ENCODE measurements at regions not wholly inside any gene's neighbourhood (a gene's known extent, or its start where the extent isn't known, plus 50 kb on each side); places are given as distances from the start of the nearest gene placed in this dataset.

GRCh38 chr1:198970916-198971315 lies 332.1 kb downstream of the PTPRC start:
- Mint-ChIP-seq H3K36me3 (ENCODE audit: low read depth) (no peaks in the 10 kb centered on the region), H3K4me1 (peaks cover 8% of the 10 kb centered on the region), H3K4me3 (no peak overlapping the region), H3K27me3 (no peaks in the 10 kb centered on the region), H3K9me3 (peaks cover under 1% of the 10 kb centered on the region), H3K27ac (no peak overlapping the region)
- DNase-seq (no peak), ATAC-seq (no peak)

DNA sequence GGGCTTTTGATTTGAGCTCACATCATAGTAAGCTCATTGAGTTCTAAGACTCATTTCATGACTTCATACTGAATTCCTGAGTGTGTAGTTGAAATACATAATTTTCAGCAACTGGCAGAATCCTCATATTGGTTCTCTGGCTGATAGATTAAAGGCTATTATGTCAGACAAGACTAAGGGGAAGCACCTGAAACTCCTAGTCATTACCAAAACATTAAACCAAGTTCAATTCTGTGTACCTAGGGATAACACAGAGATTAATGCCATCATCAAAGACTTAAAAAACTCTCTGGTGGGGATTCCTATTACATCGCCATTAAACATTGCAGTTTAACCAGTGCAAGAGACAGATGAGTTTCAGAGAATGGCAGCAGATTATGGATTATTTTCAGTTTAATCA lies 339.1 kb downstream of the PTPRC start:
- Mint-ChIP-seq H3K27me3 (no peaks in the 10 kb centered on the region), H3K9me3 (no peaks in the 10 kb centered on the region), H3K27ac (no peak overlapping the region), H3K36me3 (ENCODE audit: low read depth) (no peaks in the 10 kb centered on the region), H3K4me1 (peaks cover 3% of the 10 kb centered on the region), H3K4me3 (no peak overlapping the region)
- DNase-seq (no peak), ATAC-seq (no peak)

GRCh38 chr1:198978523-198978922 lies 339.7 kb downstream of the PTPRC start:
- Mint-ChIP-seq H3K4me3 (no peak overlapping the region), H3K9me3 (no peaks in the 10 kb centered on the region), H3K36me3 (ENCODE audit: low read depth) (no peaks in the 10 kb centered on the region), H3K4me1 (peaks cover 3% of the 10 kb centered on the region), H3K27ac (no peak overlapping the region), H3K27me3 (no peaks in the 10 kb centered on the region)
- ATAC-seq = no peak
- DNase-seq = no peak

DNA sequence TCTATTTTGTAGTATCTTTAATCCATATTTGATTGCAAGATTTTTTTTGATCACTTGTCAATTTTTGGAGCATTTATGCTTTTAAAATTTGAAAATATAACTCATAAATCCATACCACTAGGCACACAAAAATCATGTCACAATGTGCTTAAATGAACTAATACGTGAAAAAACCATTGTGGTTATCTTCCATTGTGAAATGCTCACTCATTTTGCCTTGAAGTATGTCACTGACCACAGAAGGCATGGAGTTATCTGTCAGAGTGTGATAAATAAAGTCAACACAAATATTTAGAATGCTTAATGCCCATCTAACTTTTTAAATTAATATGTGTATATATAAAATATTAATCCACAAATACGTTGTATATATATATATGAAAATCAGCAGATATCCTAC lies 347.2 kb downstream of the PTPRC start:
- Mint-ChIP-seq H3K4me3 (no peak overlapping the region), H3K4me1 (peaks cover 4% of the 10 kb centered on the region), H3K36me3 (ENCODE audit: low read depth) (no peaks in the 10 kb centered on the region), H3K9me3 (peaks cover 7% of the 10 kb centered on the region), H3K27ac (no peak overlapping the region), H3K27me3 (no peaks in the 10 kb centered on the region)
- DNase-seq (no peak), ATAC-seq (no peak)

DNA sequence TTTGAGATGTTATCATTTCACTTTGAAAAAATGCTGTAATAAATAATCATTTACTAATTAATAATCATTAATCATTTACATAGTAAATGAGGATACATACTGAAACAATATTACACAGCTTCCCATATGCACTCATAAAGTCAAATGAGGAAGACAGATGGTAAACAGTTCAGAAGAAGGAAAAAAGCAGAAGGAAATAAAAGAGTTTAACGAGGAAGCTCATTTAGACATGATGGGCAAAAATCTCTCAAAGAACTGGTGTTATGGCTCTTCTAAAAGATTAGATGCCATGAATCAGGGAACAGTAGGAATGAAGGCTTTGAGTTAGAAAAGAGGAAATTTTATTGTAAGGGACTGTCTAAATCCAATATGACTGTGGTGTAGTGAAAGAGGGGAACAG lies 347.6 kb downstream of the PTPRC start:
- peaks cover 4% of the 10 kb centered on the region for H3K4me1 Mint-ChIP-seq
- no peaks in the 10 kb centered on the region for H3K36me3 Mint-ChIP-seq (ENCODE audit: low read depth)
- no peak overlapping the region for H3K4me3 Mint-ChIP-seq
- no peaks in the 10 kb centered on the region for H3K27me3 Mint-ChIP-seq
- DNase-seq (no peak), ATAC-seq (no peak)
- H3K27ac Mint-ChIP-seq = no peak overlapping the region
- H3K9me3 Mint-ChIP-seq = peaks cover 7% of the 10 kb centered on the region

- Mint-ChIP-seq H3K9me3 (no peaks in the 10 kb centered on the region), H3K27me3 (no peaks in the 10 kb centered on the region), H3K27ac (no peak overlapping the region), H3K4me3 (no peak overlapping the region), H3K36me3 (ENCODE audit: low read depth) (no peaks in the 10 kb centered on the region), H3K4me1 (no peaks in the 10 kb centered on the region)
- ATAC-seq (no peak), DNase-seq (no peak)
These were observed 363.8 kb downstream of the PTPRC start for GRCh38 chr1:199002661-199003060.

DNA sequence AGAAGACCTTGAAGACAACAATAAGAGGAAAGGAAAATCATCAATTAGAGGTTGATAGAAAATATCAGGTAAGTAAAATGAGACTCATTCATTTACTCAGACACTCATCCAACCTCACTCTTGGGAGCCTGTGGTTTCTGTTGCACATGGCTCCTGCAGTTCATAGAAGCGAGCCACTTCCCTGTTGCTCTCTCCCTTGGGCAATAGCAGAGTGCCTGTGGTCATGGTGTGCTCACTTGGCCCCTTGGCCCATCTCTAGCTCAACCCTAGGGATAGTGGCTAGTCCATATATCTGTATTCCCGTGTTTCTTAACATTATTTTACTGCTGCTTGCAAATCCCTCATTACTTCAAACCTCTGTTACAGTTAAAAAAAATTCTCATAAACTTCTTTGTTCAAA lies 368.6 kb downstream of the PTPRC start:
- peaks cover 21% of the 10 kb centered on the region for H3K4me1 Mint-ChIP-seq
- no peak overlapping the region for H3K4me3 Mint-ChIP-seq
- DNase-seq (no peak), ATAC-seq (no peak)
- no peaks in the 10 kb centered on the region for H3K36me3 Mint-ChIP-seq (ENCODE audit: low read depth)
- H3K27me3 Mint-ChIP-seq = no peaks in the 10 kb centered on the region
- no peak overlapping the region for H3K27ac Mint-ChIP-seq
- no peaks in the 10 kb centered on the region for H3K9me3 Mint-ChIP-seq

DNA sequence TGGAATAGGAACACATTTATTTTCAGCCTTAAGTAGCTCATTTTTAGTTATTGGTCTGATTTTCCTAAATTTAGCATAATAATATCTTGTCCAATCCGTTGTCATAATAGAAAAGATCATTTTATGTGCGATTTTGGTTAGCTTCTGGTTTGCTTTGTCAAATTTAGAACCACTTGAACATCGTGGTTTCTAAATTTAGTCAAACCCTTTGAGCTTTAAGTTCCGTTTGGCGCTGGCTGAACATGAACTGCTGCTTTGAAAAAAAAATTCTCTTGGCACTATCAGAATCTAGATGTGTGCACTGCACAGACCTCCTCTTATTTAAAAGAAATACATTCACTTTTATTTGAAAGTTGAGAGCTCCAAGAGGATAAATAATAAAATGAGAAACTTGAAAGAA lies 370.6 kb downstream of the PTPRC start:
- H3K36me3 Mint-ChIP-seq (ENCODE audit: low read depth) = no peaks in the 10 kb centered on the region
- H3K27me3 Mint-ChIP-seq = no peaks in the 10 kb centered on the region
- peak; percentile 15 for ATAC-seq
- no peak for DNase-seq
- no peaks in the 10 kb centered on the region for H3K9me3 Mint-ChIP-seq
- H3K27ac Mint-ChIP-seq = peak overlapping the region; percentile 16
- peaks cover 21% of the 10 kb centered on the region for H3K4me1 Mint-ChIP-seq
- peak overlapping the region; percentile 31 for H3K4me3 Mint-ChIP-seq

DNA sequence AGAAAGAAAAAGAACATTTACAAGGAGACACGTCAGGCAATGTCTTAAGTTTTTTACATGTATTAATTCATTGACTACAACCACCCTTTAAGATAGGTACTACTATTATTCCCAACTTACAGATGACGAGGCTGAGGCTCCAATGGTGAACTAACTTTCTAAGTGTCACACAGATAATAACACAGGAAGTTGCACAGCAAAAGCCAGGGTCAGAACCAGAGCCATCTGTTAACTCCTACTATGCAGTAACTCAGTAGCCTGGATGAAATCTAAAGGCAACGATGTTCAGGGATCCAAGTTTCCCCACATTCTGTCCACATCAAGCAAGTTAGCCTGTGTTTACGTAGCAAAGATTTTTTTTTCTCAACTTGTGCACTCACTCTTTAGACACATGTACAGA lies 371.7 kb downstream of the PTPRC start:
- no peak for DNase-seq
- Mint-ChIP-seq H3K27me3 (no peaks in the 10 kb centered on the region), H3K4me1 (peaks cover 23% of the 10 kb centered on the region), H3K4me3 (no peak overlapping the region), H3K9me3 (no peaks in the 10 kb centered on the region), H3K36me3 (ENCODE audit: low read depth) (no peaks in the 10 kb centered on the region), H3K27ac (no peak overlapping the region)
- no peak for ATAC-seq

DNA sequence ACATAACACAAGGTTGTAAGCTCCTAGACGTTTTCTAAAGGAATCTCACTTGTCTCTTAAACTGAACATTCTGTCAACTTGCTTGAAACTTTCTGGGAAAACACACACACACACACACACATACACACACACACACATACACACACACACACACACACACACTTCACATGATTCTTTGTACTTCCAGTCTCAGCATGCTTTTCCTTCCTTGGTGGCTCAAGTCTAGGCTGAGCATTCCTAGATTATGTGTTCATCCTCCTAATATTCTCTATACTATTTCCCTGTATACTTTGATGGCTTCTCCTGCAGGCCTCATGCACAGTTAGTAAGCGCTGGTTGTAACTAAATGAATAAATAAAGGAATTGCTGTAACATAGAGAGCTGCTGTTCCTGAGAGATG lies 372.1 kb downstream of the PTPRC start:
- no peaks in the 10 kb centered on the region for H3K36me3 Mint-ChIP-seq (ENCODE audit: low read depth)
- no peaks in the 10 kb centered on the region for H3K9me3 Mint-ChIP-seq
- no peak overlapping the region for H3K4me3 Mint-ChIP-seq
- H3K4me1 Mint-ChIP-seq = peaks cover 26% of the 10 kb centered on the region
- no peak for ATAC-seq
- no peak for DNase-seq
- no peaks in the 10 kb centered on the region for H3K27me3 Mint-ChIP-seq
- no peak overlapping the region for H3K27ac Mint-ChIP-seq

DNA sequence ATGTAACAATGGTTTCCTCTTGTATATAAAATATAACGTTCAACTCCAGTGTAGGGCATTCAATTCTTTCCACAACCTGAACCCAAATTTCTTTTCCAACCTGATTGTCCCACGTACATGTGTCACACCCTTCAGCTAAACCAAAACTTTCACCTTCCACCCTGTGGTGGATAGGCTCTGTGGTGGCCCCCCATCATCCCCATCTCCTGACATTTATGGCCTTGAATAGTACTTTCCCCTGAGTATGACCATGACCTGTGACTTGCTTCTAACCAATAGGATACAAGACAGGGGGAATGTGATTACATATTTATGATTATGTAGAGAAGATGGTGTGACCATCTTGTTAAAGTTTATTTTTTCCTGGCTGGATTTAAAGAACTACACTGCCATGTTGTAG lies 377.0 kb downstream of the PTPRC start:
- no peak overlapping the region for H3K4me3 Mint-ChIP-seq
- peak; percentile 84 for ATAC-seq
- H3K9me3 Mint-ChIP-seq = no peaks in the 10 kb centered on the region

GRCh38 chr1:199018471-199019135 lies 379.8 kb downstream of the PTPRC start:
- Mint-ChIP-seq H3K4me3 (no peak overlapping the region), H3K4me1 (peaks cover 13% of the 10 kb centered on the region), H3K9me3 (peaks cover 5% of the 10 kb centered on the region), H3K27me3 (no peaks in the 10 kb centered on the region), H3K27ac (no peak overlapping the region), H3K36me3 (ENCODE audit: low read depth) (no peaks in the 10 kb centered on the region)
- ATAC-seq = no peak
- no peak for DNase-seq

More for the DNA sequence above, 377.0 kb downstream of the PTPRC start:
- no peak for DNase-seq
- no peak overlapping the region for H3K27ac Mint-ChIP-seq
- peaks cover 12% of the 10 kb centered on the region for H3K4me1 Mint-ChIP-seq
- H3K36me3 Mint-ChIP-seq (ENCODE audit: low read depth) = no peaks in the 10 kb centered on the region
- no peaks in the 10 kb centered on the region for H3K27me3 Mint-ChIP-seq

DNA sequence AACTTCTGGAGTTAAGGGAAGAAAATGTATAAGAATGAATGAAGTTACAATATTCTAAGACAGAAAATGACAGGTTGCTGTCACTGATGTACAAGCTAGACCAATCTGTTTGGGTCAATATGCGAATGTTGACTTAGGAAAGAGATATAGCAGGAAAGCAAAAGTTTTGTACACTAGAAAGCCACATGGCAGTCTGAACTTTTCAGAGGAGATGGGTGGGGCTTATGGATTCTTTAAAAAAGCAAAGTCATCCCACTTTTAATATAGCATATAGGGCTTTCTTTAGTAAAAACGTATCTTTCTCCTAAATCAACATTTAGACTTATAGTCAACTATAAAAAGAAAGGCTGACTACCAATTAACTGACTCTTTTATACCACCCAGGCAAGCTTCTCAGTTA lies 381.2 kb downstream of the PTPRC start:
- Mint-ChIP-seq H3K4me3 (no peak overlapping the region), H3K4me1 (peaks cover 12% of the 10 kb centered on the region), H3K27me3 (no peaks in the 10 kb centered on the region), H3K27ac (no peak overlapping the region), H3K9me3 (peaks cover 5% of the 10 kb centered on the region), H3K36me3 (ENCODE audit: low read depth) (no peaks in the 10 kb centered on the region)
- no peak for DNase-seq
- no peak for ATAC-seq

GRCh38 chr1:199020904-199021303 lies 382.1 kb downstream of the PTPRC start:
- Mint-ChIP-seq H3K4me1 (peaks cover 8% of the 10 kb centered on the region), H3K27me3 (no peaks in the 10 kb centered on the region), H3K9me3 (peaks cover 5% of the 10 kb centered on the region), H3K4me3 (no peak overlapping the region), H3K36me3 (ENCODE audit: low read depth) (no peaks in the 10 kb centered on the region), H3K27ac (no peak overlapping the region)
- DNase-seq = no peak
- ATAC-seq = no peak

- ATAC-seq (no peak), DNase-seq (no peak)
- peaks cover 6% of the 10 kb centered on the region for H3K9me3 Mint-ChIP-seq
- H3K4me3 Mint-ChIP-seq = no peak overlapping the region
- peaks cover 24% of the 10 kb centered on the region for H3K4me1 Mint-ChIP-seq
- peaks cover 6% of the 10 kb centered on the region for H3K36me3 Mint-ChIP-seq (ENCODE audit: low read depth)
- no peak overlapping the region for H3K27ac Mint-ChIP-seq
- H3K27me3 Mint-ChIP-seq = no peaks in the 10 kb centered on the region
These were observed 390.6 kb downstream of the PTPRC start for GRCh38 chr1:199029401-199029800.

- H3K4me1 Mint-ChIP-seq = peaks cover 24% of the 10 kb centered on the region
- no peak overlapping the region for H3K27ac Mint-ChIP-seq
- H3K9me3 Mint-ChIP-seq = peaks cover 6% of the 10 kb centered on the region
These were observed 391.0 kb downstream of the PTPRC start for GRCh38 chr1:199029855-199030254.

More at GRCh38 chr1:199029855-199030254, 391.0 kb downstream of the PTPRC start:
- Mint-ChIP-seq H3K27me3 (no peaks in the 10 kb centered on the region), H3K4me3 (no peak overlapping the region), H3K36me3 (ENCODE audit: low read depth) (peaks cover 6% of the 10 kb centered on the region)
- DNase-seq (no peak), ATAC-seq (peak; percentile 46)
